WTC11 (cell line): ENCODE measurements at regions not wholly inside any gene's neighbourhood (a gene's known extent, or its start where the extent isn't known, plus 50 kb on each side); places are given as distances from the start of the nearest gene placed in this dataset.

ENCODE experiments used
- ATAC-seq: fragments of 200-7000 bp; cut with Tn5 transposase; 2 replicates; pipeline ENCODE4 v1.10.0; 2021; ENCODE audit warnings: mild to moderate bottlenecking, moderate library complexity
- CTCF ChIA-PET: fragments of 300-600 bp; sonication (Branson Sonifier 250); formaldehyde crosslinking; loops from one replicate; lab custom pipeline; 2021; ENCODE audit warnings: antibody characterized with exemption; lab: Charles Lee
- POLR2A ChIA-PET: fragments of 350-600 bp; sonication (Branson Sonifier 250); formaldehyde crosslinking; loops from one replicate; lab custom pipeline; 2021; ENCODE audit warnings: antibody characterized with exemption; lab: Charles Lee
- DNase-seq: peaks from one replicate; pipeline ENCODE4 v3.0.0; 2021; ENCODE audit warnings: low spot score
- H3K27ac Mint-ChIP-seq: 2 replicates; pipeline ENCODE4 v1.8.0; 2021; ENCODE audit warnings: mixed read lengths
- H3K27me3 Mint-ChIP-seq: 2 replicates; pipeline ENCODE4 v1.8.0; 2021; ENCODE audit warnings: low read depth, mild to moderate bottlenecking, moderate library complexity, mixed read lengths
- H3K36me3 Mint-ChIP-seq: 2 replicates; pipeline ENCODE4 v1.8.0; 2021; ENCODE audit warnings: mixed read lengths
- H3K4me1 Mint-ChIP-seq: 2 replicates; pipeline ENCODE4 v1.8.0; 2022; ENCODE audit warnings: mixed read lengths
- H3K4me3 Mint-ChIP-seq: 2 replicates; pipeline ENCODE4 v1.8.0; 2021; ENCODE audit warnings: mild to moderate bottlenecking, moderate library complexity, mixed read lengths
- H3K9me3 Mint-ChIP-seq: 2 replicates; pipeline ENCODE4 v1.8.0; 2021; ENCODE audit warnings: mixed read lengths
- AFF4 ChIP-seq: sonication (generic); formaldehyde crosslinking; IDR thresholded peaks from 2 replicates; pipeline ENCODE4 v1.8.1; 2023; ENCODE audit warnings: mild to moderate bottlenecking, missing genetic modification reagents, borderline replicate concordance
- CREM ChIP-seq: sonication (generic); formaldehyde crosslinking; IDR thresholded peaks from 2 replicates; pipeline ENCODE4 v1.8.1; 2022; ENCODE audit warnings: mild to moderate bottlenecking, missing genetic modification reagents, moderate library complexity
- E2F4 ChIP-seq: sonication (generic); formaldehyde crosslinking; IDR thresholded peaks from 2 replicates; pipeline ENCODE4 v1.8.1; 2022; ENCODE audit warnings: low read depth, mild to moderate bottlenecking, moderate library complexity, missing genetic modification reagents, borderline replicate concordance
- ERG ChIP-seq: fragments of 250-450 bp; sonication (Bioruptor Pico); IDR thresholded peaks from 2 replicates; pipeline ENCODE4 v1.8.0; 2021; ENCODE audit warnings: mild to moderate bottlenecking
- FOXJ3 ChIP-seq: sonication (generic); formaldehyde crosslinking; IDR thresholded peaks from 2 replicates; pipeline ENCODE4 v1.9.0; 2021; ENCODE audit warnings: missing genetic modification reagents, mild to moderate bottlenecking, borderline replicate concordance
- FOXP4 ChIP-seq: sonication (generic); formaldehyde crosslinking; IDR thresholded peaks from 2 replicates; pipeline ENCODE4 v1.8.0; 2022; ENCODE audit warnings: mild to moderate bottlenecking, missing genetic modification reagents
- SOX15 ChIP-seq: fragments of 250-450 bp; sonication (Bioruptor Pico); IDR thresholded peaks from 2 replicates; pipeline ENCODE4 v1.9.0; 2021; ENCODE audit warnings: mild to moderate bottlenecking
- TEAD1 ChIP-seq: sonication (generic); formaldehyde crosslinking; IDR thresholded peaks from 2 replicates; pipeline ENCODE4 v1.8.0; 2022; ENCODE audit warnings: mild to moderate bottlenecking, missing genetic modification reagents
- TP53 ChIP-seq: sonication (generic); formaldehyde crosslinking; IDR thresholded peaks from 2 replicates; pipeline ENCODE4 v1.8.1; 2023; ENCODE audit warnings: mild to moderate bottlenecking, missing genetic modification reagents
- ZNF317 ChIP-seq: sonication (generic); formaldehyde crosslinking; IDR thresholded peaks from 2 replicates; pipeline ENCODE4 v1.8.1; 2023; ENCODE audit warnings: low read depth, mild to moderate bottlenecking, moderate library complexity, missing genetic modification reagents, borderline replicate concordance
- ZNF423 ChIP-seq: fragments of 250-450 bp; sonication (Bioruptor Pico); IDR thresholded peaks from 2 replicates; pipeline ENCODE4 v2.1.2; 2022; ENCODE audit warnings: mild to moderate bottlenecking, moderate library complexity
- ZNF532 ChIP-seq: fragments of 250-450 bp; sonication (Bioruptor Pico); IDR thresholded peaks from 2 replicates; pipeline ENCODE4 v1.9.0; 2021; ENCODE audit warnings: mild to moderate bottlenecking, borderline replicate concordance
- TF ChIP-seq, protein P1 (sequence below): sonication (generic); formaldehyde crosslinking; IDR thresholded peaks from 2 replicates; pipeline ENCODE4 v1.8.1; 2022; ENCODE audit warnings: mild to moderate bottlenecking, moderate library complexity, missing genetic modification reagents
- TF ChIP-seq, protein P2 (sequence below): sonication (generic); formaldehyde crosslinking; IDR thresholded peaks from 2 replicates; pipeline ENCODE4 v1.8.0; 2022; ENCODE audit warnings: mild to moderate bottlenecking, missing genetic modification reagents
- TF ChIP-seq, protein P3 (sequence below): fragments of 250-450 bp; sonication (Bioruptor Pico); IDR thresholded peaks from 2 replicates; pipeline ENCODE4 v1.9.0; 2021; ENCODE audit warnings: mild to moderate bottlenecking
- TF ChIP-seq, protein P4 (sequence below): sonication (generic); formaldehyde crosslinking; IDR thresholded peaks from 2 replicates; pipeline ENCODE4 v1.8.1; 2023; ENCODE audit warnings: mild to moderate bottlenecking, missing genetic modification reagents, moderate library complexity

- TF ChIP-seq TEAD1 (CRISPR knock-in tag) (no peak), CREM (CRISPR knock-in tag) (no peak), FOXP4 (CRISPR knock-in tag) (no peak), TP53 (no peak)
- TF ChIP-seq, protein P1, sequence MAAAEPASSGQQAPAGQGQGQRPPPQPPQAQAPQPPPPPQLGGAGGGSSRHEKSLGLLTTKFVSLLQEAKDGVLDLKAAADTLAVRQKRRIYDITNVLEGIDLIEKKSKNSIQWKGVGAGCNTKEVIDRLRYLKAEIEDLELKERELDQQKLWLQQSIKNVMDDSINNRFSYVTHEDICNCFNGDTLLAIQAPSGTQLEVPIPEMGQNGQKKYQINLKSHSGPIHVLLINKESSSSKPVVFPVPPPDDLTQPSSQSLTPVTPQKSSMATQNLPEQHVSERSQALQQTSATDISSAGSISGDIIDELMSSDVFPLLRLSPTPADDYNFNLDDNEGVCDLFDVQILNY (CRISPR knock-in tag) = no peak
- CTCF ChIA-PET = no interaction called here
These were observed 126.0 kb downstream of the RNASET2 start for GRCh38 chr6:166830185-166830890.

GRCh38 chr6:166826264-166826663 lies 130.1 kb downstream of the RNASET2 start:
- POLR2A ChIA-PET = no interaction called here
- ATAC-seq (no peak), DNase-seq (no peak)
- H3K27ac Mint-ChIP-seq = peak overlapping the region; percentile 54; the same call in 1 of the 2 replicates
- no peak overlapping the region for H3K4me3 Mint-ChIP-seq
- no peaks in the 10 kb centered on the region for H3K4me1 Mint-ChIP-seq
- no peaks in the 10 kb centered on the region for H3K27me3 Mint-ChIP-seq
- H3K36me3 Mint-ChIP-seq = no peaks in the 10 kb centered on the region
- no peak for TF ChIP-seq SOX15 (CRISPR knock-in tag)
- TF ChIP-seq, protein P2, sequence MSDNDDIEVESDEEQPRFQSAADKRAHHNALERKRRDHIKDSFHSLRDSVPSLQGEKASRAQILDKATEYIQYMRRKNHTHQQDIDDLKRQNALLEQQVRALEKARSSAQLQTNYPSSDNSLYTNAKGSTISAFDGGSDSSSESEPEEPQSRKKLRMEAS (CRISPR knock-in tag) = no peak
- TF ChIP-seq ZNF532 (CRISPR knock-in tag) = no peak
- TF ChIP-seq AFF4 (CRISPR knock-in tag) = no peak
- no peak for TF ChIP-seq ZNF317
- TF ChIP-seq ERG (CRISPR knock-in tag) = no peak
- no peak for TF ChIP-seq E2F4 (CRISPR knock-in tag)
- TF ChIP-seq, protein P3, sequence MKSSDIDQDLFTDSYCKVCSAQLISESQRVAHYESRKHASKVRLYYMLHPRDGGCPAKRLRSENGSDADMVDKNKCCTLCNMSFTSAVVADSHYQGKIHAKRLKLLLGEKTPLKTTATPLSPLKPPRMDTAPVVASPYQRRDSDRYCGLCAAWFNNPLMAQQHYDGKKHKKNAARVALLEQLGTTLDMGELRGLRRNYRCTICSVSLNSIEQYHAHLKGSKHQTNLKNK (CRISPR knock-in tag) = no peak
- TF ChIP-seq FOXJ3 (CRISPR knock-in tag) = no peak
- no peak for TF ChIP-seq ZNF423 (CRISPR knock-in tag)
- TF ChIP-seq, protein P4, sequence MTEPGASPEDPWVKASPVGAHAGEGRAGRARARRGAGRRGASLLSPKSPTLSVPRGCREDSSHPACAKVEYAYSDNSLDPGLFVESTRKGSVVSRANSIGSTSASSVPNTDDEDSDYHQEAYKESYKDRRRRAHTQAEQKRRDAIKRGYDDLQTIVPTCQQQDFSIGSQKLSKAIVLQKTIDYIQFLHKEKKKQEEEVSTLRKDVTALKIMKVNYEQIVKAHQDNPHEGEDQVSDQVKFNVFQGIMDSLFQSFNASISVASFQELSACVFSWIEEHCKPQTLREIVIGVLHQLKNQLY (CRISPR knock-in tag) = no peak
- no peaks in the 10 kb centered on the region for H3K9me3 Mint-ChIP-seq
- CTCF ChIA-PET = no interaction called here

More at GRCh38 chr6:166830185-166830890, 126.0 kb downstream of the RNASET2 start:
- Mint-ChIP-seq H3K27ac (no peak overlapping the region), H3K4me1 (no peaks in the 10 kb centered on the region; the same call in 1 of the 2 replicates), H3K27me3 (no peaks in the 10 kb centered on the region), H3K4me3 (no peak overlapping the region), H3K9me3 (no peaks in the 10 kb centered on the region), H3K36me3 (no peaks in the 10 kb centered on the region)
- DNase-seq = no peak
- ATAC-seq = no peak
- POLR2A ChIA-PET = no interaction called here
